ENCODE measurements at regions not wholly inside any gene's neighbourhood (a gene's known extent, or its start where the extent isn't known, plus 50 kb on each side); places are given as distances from the start of the nearest gene placed in this dataset.

DNA sequence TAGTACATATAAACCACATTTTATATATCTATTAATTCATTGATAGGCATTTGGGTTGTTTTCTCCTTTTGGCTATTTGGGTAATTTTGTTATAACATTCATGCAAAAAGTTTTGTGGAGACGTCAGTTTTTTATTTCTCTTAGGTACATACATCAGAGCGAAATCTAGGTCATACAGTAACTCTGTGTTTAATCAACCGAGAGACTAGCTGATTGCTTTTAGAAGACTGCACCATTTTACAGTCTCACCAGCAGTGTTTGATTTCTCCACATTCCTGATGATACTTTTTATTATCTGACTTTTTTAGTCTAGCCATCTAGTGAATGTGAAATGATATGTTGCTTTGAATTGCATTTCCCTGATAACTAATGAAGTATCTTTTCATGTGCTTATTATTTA lies 1019.3 kb downstream of the NSUN3 start:
- TF ChIP-seq, protein P1, sequence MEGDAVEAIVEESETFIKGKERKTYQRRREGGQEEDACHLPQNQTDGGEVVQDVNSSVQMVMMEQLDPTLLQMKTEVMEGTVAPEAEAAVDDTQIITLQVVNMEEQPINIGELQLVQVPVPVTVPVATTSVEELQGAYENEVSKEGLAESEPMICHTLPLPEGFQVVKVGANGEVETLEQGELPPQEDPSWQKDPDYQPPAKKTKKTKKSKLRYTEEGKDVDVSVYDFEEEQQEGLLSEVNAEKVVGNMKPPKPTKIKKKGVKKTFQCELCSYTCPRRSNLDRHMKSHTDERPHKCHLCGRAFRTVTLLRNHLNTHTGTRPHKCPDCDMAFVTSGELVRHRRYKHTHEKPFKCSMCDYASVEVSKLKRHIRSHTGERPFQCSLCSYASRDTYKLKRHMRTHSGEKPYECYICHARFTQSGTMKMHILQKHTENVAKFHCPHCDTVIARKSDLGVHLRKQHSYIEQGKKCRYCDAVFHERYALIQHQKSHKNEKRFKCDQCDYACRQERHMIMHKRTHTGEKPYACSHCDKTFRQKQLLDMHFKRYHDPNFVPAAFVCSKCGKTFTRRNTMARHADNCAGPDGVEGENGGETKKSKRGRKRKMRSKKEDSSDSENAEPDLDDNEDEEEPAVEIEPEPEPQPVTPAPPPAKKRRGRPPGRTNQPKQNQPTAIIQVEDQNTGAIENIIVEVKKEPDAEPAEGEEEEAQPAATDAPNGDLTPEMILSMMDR (IDR thresholded peaks at IDR 0.05; ENCODE audit: borderline replicate concordance, insufficient read depth, low read depth, low read length) = no peak
- H3K4me3 ChIP-seq (ENCODE audit: low read depth, low read length) = no peak overlapping the region

DNA sequence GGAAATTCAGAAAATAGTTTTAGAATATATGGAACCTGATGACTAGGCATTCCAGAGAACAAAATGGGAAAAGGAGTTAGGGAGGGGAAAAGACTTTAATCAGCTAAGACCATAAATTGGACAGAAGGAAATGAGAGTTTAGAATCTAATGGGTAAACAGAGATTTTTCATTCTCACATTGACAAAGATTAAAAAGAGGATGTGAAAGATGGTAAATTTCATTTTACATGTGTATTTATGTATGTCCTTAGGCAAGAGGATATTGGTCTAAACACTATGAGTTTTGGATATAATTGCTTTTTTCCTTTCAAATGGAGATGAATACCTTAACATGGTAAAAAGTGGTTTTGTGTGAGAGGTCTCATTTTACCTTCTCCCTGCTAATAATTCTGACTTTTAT lies 1021.9 kb downstream of the NSUN3 start:
- H3K4me3 ChIP-seq (ENCODE audit: low read depth, low read length) = no peak overlapping the region
- TF ChIP-seq, protein P1 (IDR thresholded peaks at IDR 0.05; ENCODE audit: borderline replicate concordance, insufficient read depth, low read depth, low read length) = no peak

DNA sequence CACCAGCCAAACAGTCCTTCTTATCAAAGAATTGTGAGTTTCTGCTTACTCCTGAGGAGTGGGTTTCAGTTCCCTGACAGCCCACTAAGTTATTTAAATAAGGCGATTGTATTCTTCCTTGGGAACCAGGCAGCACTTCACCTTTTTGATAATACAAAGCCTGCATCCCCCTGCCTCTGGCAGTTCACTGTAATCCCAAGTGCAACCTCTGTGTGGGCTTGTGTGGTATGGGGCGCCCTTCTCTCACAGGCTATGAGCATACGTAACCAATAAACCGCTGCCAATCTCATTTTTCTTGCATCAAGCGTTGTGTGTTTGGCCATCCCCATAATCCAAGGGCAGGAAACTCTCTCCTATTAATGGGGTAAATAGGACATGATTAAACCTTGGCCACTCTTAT lies 1025.6 kb downstream of the NSUN3 start:
- TF ChIP-seq, protein P1 (IDR thresholded peaks at IDR 0.05; ENCODE audit: borderline replicate concordance, insufficient read depth, low read depth, low read length) = no peak

DNA sequence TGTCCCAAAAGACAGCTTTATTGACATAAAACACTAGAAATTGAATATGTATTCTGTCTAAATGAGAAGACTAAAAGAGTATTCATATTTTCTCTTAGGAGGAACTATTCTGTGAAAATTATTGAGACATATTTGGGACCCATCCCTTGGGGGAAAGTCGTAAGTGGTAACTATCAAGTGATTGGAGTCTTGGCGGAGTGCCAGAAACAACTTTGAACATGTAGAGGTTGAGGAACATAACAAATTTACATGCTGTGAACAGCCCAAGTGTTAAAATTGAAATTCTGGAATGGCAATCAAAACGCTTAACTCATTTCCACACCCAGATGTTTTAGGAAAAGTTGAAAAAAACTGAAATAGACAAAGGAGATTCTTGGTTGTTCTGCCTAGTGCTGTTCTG lies 1034.6 kb downstream of the NSUN3 start:
- TF ChIP-seq, protein P1 (IDR thresholded peaks at IDR 0.05; ENCODE audit: borderline replicate concordance, insufficient read depth, low read depth, low read length) = no peak
- H3K4me3 ChIP-seq (ENCODE audit: low read depth, low read length) = no peak overlapping the region

More for the DNA sequence above, 1025.6 kb downstream of the NSUN3 start:
- H3K4me3 ChIP-seq (ENCODE audit: low read depth, low read length) = no peak overlapping the region

DNA sequence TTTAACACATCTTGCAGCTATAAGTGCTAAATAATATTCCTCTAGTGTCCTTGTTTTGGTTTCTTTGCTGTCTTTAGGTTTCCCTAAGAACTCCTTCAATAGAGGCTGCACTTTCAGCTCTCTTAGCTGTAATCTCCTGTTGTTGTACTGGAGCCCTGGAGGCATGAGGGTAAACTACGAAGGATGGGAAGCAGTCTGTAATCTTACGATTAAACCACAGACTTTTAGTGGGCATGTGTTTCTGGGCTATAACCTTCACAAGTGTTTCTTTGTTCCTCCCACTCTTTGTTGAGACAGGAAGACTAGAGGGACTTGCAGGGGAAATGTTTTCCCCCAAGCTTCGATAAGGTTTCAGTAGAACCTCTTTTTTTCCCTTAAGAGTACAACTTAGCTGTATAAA lies 1058.1 kb downstream of the NSUN3 start:
- H3K4me3 ChIP-seq (ENCODE audit: low read depth, low read length) = no peak overlapping the region
- TF ChIP-seq, protein P1 (IDR thresholded peaks at IDR 0.05; ENCODE audit: borderline replicate concordance, insufficient read depth, low read depth, low read length) = no peak

DNA sequence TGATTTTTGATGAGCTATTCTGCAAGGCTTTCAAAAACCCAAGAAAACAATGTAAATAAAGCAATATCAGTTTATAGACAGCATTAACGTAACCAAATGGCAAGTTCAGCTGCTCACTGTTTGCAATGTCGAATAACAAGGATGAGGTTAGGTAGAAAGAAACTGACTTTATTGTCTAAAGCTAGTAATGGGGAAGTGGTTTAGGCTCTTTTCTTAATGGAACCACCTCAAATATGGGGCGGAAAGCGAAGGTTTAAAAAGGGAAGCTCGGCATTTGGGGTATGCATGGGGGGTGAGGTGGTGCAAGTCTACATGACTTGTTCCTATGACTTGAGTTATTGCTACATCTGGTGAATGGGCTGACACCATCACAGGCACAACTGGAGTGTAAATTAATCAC lies 1060.2 kb downstream of the NSUN3 start:
- no peak overlapping the region for H3K4me3 ChIP-seq (ENCODE audit: low read depth, low read length)
- TF ChIP-seq, protein P1 (IDR thresholded peaks at IDR 0.05; ENCODE audit: borderline replicate concordance, insufficient read depth, low read depth, low read length) = no peak

DNA sequence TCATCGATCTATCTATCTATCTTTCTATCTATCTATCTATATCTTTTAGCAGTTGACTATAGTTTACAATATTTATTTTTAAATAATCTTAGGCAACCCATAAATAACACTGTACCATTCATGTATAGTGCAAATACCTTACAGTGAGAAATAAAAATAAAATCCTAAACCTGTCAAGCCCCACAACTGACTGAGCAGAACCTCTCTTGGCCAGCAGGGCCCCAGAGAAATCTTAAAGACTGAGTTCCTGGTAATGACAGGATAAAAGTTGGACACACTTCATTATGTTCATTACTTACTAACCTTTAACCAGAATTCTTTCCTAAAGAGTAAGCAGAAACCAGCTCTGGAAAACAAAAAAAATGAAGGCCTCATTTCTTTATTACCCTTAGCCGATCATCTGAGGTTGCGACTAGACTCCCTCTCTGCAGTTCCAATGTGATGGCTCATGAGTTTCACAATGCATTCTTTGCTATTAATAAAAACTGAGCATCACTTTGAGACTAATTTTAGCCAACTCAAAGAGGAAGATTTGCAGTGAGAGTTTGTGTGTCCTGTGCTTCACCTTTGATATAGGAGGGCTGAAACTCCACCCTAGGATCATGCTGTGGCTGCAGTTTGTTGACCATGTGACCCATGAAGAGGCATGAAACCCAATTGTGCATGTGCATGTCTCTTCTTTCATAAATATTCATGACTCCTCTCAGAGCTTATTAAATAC lies 1072.0 kb downstream of the NSUN3 start:
- TF ChIP-seq, protein P1 (IDR thresholded peaks at IDR 0.05; ENCODE audit: borderline replicate concordance, insufficient read depth, low read depth, low read length) = no peak
- H3K4me3 ChIP-seq (ENCODE audit: low read depth, low read length) = no peak overlapping the region

Data from GM12875 (cell line).